Fibroblast of mammary gland (primary cell): ENCODE measurements at regions not wholly inside any gene's neighbourhood (a gene's known extent, or its start where the extent isn't known, plus 50 kb on each side); places are given as distances from the start of the nearest gene placed in this dataset.
A peak's percentile ranks its signal among the peaks of the same experiment; 100 is the strongest.

Source experiments
- DNase-seq: peaks from one replicate; pipeline ENCODE4 v3.0.0-alpha.2; 2010; ENCODE audit warnings: low read depth
- H3K4me3 ChIP-seq: 2 replicates; pipeline ENCODE4 v1.5.1; 2011; ENCODE audit warnings: low read depth, mild to moderate bottlenecking, low read length, moderate library complexity; ENCODE audit not compliant: control insufficient read depth
- CTCF ChIP-seq: conservative IDR thresholded peaks from 2 replicates; pipeline ENCODE4 v1.5.1; 2011; ENCODE audit warnings: low read depth, low read length, inconsistent platforms; ENCODE audit not compliant: control insufficient read depth, insufficient read depth

DNA sequence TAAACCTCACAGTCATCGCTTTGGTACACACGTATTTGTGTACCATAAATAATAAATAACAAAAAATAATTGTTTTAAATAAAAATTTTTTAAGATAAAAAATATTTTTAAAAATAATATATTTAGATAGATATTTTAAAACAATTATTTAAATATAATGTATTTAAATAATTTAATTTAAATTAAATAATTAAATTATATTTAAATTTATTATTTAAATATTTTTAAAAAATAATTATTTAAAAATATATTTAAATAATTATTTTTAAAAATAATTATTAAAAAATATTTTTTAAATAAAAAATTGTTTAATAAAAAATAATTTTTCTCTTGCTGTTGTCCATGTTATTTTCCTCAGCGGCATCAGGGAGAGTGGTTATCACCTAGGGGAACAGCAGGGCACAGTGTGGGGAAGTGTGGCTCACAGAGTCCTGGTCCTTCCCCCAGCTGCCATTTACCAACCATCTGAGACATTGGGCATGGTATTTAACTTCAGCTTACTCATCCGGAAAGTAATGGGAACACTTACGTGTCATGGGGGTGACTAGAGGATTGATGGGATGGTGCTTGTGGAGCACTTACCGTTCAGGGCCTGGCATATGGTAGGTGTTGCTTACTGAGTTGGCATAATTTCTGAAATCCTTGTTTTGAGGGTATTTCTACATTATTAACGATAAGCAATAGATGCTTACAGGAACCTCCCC lies 92.9 kb upstream of the TSPAN2 start:
- peak; percentile 73 for DNase-seq
- H3K4me3 ChIP-seq = no peak overlapping the region
- TF ChIP-seq CTCF = no peak

- no peak for DNase-seq
- TF ChIP-seq CTCF = no peak
- no peak overlapping the region for H3K4me3 ChIP-seq
These were observed 91.9 kb upstream of the TSPAN2 start for GRCh38 chr1:115181231-115181630.

- no peak overlapping the region for H3K4me3 ChIP-seq
- peak; percentile 98 for DNase-seq
These were observed 90.2 kb upstream of the TSPAN2 start for GRCh38 chr1:115179397-115180079.

GRCh38 chr1:115176189-115176588 lies 86.9 kb upstream of the TSPAN2 start:
- H3K4me3 ChIP-seq = no peak overlapping the region
- DNase-seq = no peak
- TF ChIP-seq CTCF = no peak

More at GRCh38 chr1:115179397-115180079, 90.2 kb upstream of the TSPAN2 start:
- no peak for TF ChIP-seq CTCF

DNA sequence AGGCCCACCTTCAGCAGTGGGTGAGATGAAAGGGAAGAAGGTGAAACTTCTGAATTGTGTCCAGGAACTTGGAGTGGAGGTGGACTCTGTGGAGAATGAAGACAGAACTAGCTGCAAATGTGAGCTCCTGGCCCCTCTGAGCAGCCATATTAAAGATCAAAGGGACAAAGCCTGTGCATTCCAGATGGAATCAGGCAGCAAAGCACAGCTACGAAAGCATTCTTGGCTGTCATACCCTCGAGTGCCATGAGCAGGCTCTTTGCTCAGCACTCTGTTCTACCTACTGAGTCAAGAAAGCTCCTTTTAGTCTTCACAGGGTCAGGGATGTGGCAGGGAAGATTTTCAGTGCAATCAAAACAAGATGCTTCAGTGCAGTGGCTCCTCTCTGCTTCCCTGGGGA lies 86.3 kb upstream of the TSPAN2 start:
- H3K4me3 ChIP-seq = no peak overlapping the region
- no peak for DNase-seq
- no peak for TF ChIP-seq CTCF

- TF ChIP-seq CTCF = no peak
- peak; percentile 65 for DNase-seq
These were observed 83.8 kb upstream of the TSPAN2 start for GRCh38 chr1:115173151-115173550.

More at GRCh38 chr1:115173151-115173550, 83.8 kb upstream of the TSPAN2 start:
- no peak overlapping the region for H3K4me3 ChIP-seq
